HCT116 (cell line): ENCODE measurements at regions not wholly inside any gene's neighbourhood (a gene's known extent, or its start where the extent isn't known, plus 50 kb on each side); places are given as distances from the start of the nearest gene placed in this dataset.

Source experiments
- ATF3 ChIP-seq: IDR thresholded peaks from 2 replicates; pipeline ENCODE4 v1.6.1; 2012
- CTCF ChIP-seq, 3 experiments: fragments of 200-600 bp in 1 of 3; sonication (generic) in 1 of 3; IDR thresholded peaks in 2 of 3; conservative IDR thresholded peaks in 1 of 3; 2 replicates each; pipeline ENCODE4 v1.5.1; 2012 to 2017; ENCODE audit warnings: low read depth in 2 of 3, low read length in 2 of 3, antibody characterized with exemption in 1 of 3, borderline replicate concordance in 1 of 3, control low read depth in 1 of 3, mild to moderate bottlenecking in 1 of 3, mixed read lengths in 1 of 3, mixed run types in 1 of 3, moderate library complexity in 1 of 3; ENCODE audit not compliant: insufficient read depth in 1 of 3
- EGR1 ChIP-seq: IDR thresholded peaks from 2 replicates; pipeline ENCODE4 v1.6.1; 2012; ENCODE audit warnings: low read depth
- EZH2 ChIP-seq: fragments of 200-600 bp; sonication (generic); IDR thresholded peaks from 2 replicates; pipeline ENCODE4 v1.6.1; 2017; ENCODE audit warnings: antibody characterized with exemption, mixed run types
- EZH2phosphoT487 ChIP-seq: fragments of 200-600 bp; IDR thresholded peaks from 2 replicates; pipeline ENCODE4 v1.6.1; 2018; ENCODE audit warnings: antibody characterized with exemption, borderline replicate concordance
- MAX ChIP-seq: IDR thresholded peaks from 2 replicates; pipeline ENCODE4 v1.6.1; 2012
- POLR2A ChIP-seq: IDR thresholded peaks from 2 replicates; pipeline ENCODE4 v1.7.0; 2011; ENCODE audit warnings: borderline replicate concordance; ENCODE audit not compliant: insufficient read depth, insufficient read length; ENCODE audit errors: extremely low read depth
- REST ChIP-seq: IDR thresholded peaks from 2 replicates; pipeline ENCODE4 v1.6.1; 2012; ENCODE audit warnings: low read depth
- SP1 ChIP-seq: IDR thresholded peaks from 2 replicates; pipeline ENCODE4 v1.6.1; 2012; ENCODE audit warnings: low read depth
- TCF7L2 ChIP-seq: IDR thresholded peaks from 2 replicates; pipeline ENCODE4 v1.7.0; 2011; ENCODE audit warnings: borderline replicate concordance, inconsistent platforms; ENCODE audit not compliant: insufficient read depth, insufficient read length; ENCODE audit errors: extremely low read depth
- ZFX ChIP-seq: fragments of 450-650 bp; IDR thresholded peaks from 2 replicates; pipeline ENCODE4 v1.6.1; 2017
- ZNF274 ChIP-seq: fragments of 200-500 bp; sonication (Bioruptor generic); IDR thresholded peaks from 2 replicates; pipeline ENCODE4 v1.6.1; 2014; ENCODE audit warnings: mild to moderate bottlenecking, low read depth, low read length, inconsistent platforms

GRCh38 chr1:209400351-209401220, 182.9 kb upstream of the CAMK1G start:
- TF ChIP-seq REST = no peak
- TF ChIP-seq SP1 = no peak
- TF ChIP-seq POLR2A = no peak
- TF ChIP-seq EZH2 = no peak
- TF ChIP-seq EGR1 = no peak
- no peak for TF ChIP-seq CTCF (IDR thresholded peaks at IDR 0.05 in 2 of 3, conservative IDR thresholded peaks at IDR 0.05 in 1 of 3; ENCODE audit: borderline replicate concordance in 1 of 3, insufficient read depth in 1 of 3, low read depth in 2 of 3, low read length in 2 of 3)
- TF ChIP-seq MAX = no peak
- no peak for TF ChIP-seq ATF3
- TF ChIP-seq TCF7L2 = no peak
- no peak for TF ChIP-seq ZNF274
- no peak for TF ChIP-seq EZH2phosphoT487
- TF ChIP-seq ZFX = no peak
